HFF-Myc (cell line): ENCODE measurements at regions not wholly inside any gene's neighbourhood (a gene's known extent, or its start where the extent isn't known, plus 50 kb on each side); places are given as distances from the start of the nearest gene placed in this dataset.

ENCODE experiments used
- DNase-seq: peaks from one replicate; pipeline ENCODE4 v3.0.0-alpha.2; 2011; ENCODE audit warnings: low read depth; ENCODE audit errors: extremely low read depth
- H3K4me3 ChIP-seq: replicated peaks from 2 replicates; pipeline ENCODE4 v1.5.1; 2011; ENCODE audit warnings: low read depth, mild to moderate bottlenecking, control low read depth, low read length
- TF ChIP-seq, protein P1 (sequence below): IDR thresholded peaks from 2 replicates; pipeline ENCODE4 v1.5.1; 2012; ENCODE audit warnings: mild to moderate bottlenecking, low read depth, low read length, control low read depth; ENCODE audit errors: missing control alignments

- no peak for DNase-seq
- TF ChIP-seq, protein P1, sequence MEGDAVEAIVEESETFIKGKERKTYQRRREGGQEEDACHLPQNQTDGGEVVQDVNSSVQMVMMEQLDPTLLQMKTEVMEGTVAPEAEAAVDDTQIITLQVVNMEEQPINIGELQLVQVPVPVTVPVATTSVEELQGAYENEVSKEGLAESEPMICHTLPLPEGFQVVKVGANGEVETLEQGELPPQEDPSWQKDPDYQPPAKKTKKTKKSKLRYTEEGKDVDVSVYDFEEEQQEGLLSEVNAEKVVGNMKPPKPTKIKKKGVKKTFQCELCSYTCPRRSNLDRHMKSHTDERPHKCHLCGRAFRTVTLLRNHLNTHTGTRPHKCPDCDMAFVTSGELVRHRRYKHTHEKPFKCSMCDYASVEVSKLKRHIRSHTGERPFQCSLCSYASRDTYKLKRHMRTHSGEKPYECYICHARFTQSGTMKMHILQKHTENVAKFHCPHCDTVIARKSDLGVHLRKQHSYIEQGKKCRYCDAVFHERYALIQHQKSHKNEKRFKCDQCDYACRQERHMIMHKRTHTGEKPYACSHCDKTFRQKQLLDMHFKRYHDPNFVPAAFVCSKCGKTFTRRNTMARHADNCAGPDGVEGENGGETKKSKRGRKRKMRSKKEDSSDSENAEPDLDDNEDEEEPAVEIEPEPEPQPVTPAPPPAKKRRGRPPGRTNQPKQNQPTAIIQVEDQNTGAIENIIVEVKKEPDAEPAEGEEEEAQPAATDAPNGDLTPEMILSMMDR = no peak
- H3K4me3 ChIP-seq = no peak overlapping the region
Observed at GRCh38 chr20:41837669-41838224, 219.6 kb upstream of the CHD6 start.

GRCh38 chr20:41833739-41834138 is 215.6 kb upstream of the CHD6 start:
- DNase-seq = no peak
- H3K4me3 ChIP-seq = no peak overlapping the region
- TF ChIP-seq, protein P1 = no peak

DNA sequence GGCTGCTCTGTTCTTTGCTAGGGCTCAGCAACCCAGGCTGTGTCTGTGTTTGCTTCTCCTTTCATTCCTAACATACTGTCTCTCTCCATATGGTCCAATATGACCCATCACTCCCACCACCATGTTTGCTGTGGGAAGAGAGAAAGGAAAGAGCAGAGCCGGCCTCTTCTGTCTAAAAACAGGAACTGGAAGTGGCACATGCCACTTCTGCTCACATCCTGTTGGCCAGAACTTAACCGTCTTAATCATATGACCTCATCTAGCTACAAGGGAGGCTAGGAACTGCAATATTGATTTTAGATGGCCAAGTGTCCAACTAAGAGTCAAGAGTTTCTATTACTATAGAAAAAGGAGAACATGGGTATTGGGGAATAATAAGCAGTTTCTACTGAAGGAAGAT is 212.5 kb upstream of the CHD6 start:
- DNase-seq = no peak
- no peak overlapping the region for H3K4me3 ChIP-seq
- TF ChIP-seq, protein P1 = no peak

DNA sequence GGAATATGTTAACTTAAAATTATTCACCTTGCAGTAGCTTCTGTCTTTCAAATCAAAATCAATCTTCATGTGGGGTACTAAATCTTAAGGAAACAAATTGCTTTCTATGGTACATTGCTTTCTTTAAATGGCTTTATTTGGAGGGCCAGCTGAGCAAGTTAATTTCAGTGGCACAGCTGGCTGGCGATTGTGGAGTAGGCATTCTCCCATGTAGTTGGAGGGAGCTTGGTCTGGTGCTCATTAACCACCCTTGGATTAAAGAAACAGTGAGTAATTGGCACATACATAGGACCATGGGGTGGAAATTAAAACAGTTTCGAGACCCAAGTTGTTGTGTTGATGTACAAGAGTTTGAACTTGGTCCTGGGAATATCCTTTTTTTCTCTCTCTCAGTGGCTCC is 201.3 kb upstream of the CHD6 start:
- TF ChIP-seq, protein P1 = no peak
- DNase-seq = no peak

GRCh38 chr20:41818991-41819390 is 200.8 kb upstream of the CHD6 start:
- no peak overlapping the region for H3K4me3 ChIP-seq
- TF ChIP-seq, protein P1 = no peak
- DNase-seq = no peak

More for the DNA sequence above, 201.3 kb upstream of the CHD6 start:
- H3K4me3 ChIP-seq = no peak overlapping the region

- TF ChIP-seq, protein P1 = no peak
- DNase-seq = no peak
- H3K4me3 ChIP-seq = no peak overlapping the region
Observed at GRCh38 chr20:41818369-41818768, 200.2 kb upstream of the CHD6 start.

DNA sequence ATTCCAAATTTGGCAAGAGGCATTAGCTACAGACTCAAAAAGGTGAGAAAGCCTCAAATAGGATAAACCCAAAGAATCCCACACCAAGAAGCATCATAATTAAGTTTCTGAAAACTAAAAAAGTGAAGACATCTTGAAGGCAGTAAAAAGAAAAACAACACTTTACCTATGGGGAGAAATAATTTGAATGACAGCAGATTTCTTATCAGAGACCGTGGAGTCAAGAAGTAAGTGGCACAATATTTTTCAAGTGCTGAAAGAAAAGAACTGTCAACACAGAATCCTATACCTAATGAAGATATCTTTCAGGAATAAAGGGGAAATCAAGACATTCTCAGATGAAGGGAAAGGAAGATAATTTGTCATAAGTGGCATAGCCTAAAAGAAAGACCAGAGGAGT is 193.3 kb upstream of the CHD6 start:
- H3K4me3 ChIP-seq = no peak overlapping the region
- no peak for DNase-seq
- TF ChIP-seq, protein P1 = no peak
